Suppressor macrophage (primary cell): ENCODE measurements at regions not wholly inside any gene's neighbourhood (a gene's known extent, or its start where the extent isn't known, plus 50 kb on each side); places are given as distances from the start of the nearest gene placed in this dataset.

Experiments used
- DNase-seq, 4 experiments: peaks; one replicate each; pipeline ENCODE4 v3.0.0-alpha.2; 2020 to 2022

DNA sequence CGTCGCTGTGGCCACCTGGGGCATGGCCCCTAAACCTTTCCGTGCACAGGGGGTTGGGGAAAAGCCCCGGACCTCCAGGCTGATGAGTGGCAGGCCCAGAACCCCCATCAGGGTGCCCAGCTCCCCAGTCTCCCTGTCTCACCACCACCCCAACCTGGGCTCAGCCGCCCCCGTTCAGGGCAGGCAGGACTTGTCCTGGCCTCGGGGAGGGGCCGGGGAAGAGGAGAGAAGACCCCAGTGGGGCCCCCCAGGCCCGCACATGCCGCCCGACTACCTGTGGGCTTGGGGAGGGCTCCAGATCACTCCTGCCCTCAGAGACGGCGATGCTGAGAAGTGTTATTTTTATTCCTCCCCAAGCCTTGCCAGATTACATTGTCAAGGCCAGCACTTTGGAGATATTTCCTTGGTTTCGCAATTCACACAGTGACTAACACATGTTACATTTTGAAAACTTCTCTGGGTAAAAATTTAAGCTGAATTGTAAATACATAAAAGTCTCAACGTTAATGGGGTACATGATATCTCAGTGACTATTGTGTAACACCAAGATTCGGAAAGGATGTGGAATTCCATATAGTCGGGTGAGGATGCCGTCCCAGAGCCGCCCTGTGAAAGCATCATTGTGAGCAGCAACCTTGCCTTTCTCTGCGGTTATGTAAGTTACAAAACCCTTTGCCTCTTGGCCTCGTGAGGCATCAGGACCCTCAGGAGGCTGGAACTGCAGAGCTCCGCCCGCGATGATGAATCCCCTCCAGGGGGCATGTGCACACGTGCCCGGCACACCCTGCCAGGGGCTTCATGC is 85.6 kb upstream of the DIO3 start:
- peak in 3 of 4 experiments; percentile 7 to 55 (median 37) for DNase-seq

DNA sequence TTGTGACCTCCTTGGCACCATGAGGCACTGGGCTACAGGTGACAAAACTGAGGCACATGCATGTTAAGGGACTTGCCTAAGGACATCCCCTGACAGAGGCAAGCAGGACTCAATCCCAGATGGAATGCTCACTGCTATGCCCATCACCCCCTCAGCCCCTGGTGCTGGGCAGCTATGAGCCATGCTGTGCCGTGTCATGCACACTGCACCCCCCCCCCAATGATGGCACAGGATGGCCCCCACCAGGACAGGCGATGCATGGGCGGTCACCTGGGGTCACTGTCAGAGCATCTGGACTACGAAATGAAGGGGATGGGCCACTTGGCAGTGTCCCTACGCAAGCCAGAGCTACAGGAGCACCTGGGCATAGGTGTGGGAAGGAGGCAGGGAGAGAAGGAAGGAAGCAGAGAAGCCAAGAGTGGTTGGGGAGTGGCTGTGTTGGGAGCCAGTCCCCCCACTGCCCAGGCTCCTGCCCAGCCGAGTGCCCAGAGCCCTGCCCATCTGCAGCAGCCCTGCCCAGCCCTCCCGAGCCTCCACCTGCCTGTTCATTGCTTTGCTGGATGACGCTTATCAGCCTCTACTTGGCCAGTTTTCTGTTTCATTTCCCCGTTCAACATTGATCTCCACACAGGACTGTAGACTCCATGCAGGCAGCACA is 84.9 kb upstream of the DIO3 start:
- DNase-seq: no peak

DNA sequence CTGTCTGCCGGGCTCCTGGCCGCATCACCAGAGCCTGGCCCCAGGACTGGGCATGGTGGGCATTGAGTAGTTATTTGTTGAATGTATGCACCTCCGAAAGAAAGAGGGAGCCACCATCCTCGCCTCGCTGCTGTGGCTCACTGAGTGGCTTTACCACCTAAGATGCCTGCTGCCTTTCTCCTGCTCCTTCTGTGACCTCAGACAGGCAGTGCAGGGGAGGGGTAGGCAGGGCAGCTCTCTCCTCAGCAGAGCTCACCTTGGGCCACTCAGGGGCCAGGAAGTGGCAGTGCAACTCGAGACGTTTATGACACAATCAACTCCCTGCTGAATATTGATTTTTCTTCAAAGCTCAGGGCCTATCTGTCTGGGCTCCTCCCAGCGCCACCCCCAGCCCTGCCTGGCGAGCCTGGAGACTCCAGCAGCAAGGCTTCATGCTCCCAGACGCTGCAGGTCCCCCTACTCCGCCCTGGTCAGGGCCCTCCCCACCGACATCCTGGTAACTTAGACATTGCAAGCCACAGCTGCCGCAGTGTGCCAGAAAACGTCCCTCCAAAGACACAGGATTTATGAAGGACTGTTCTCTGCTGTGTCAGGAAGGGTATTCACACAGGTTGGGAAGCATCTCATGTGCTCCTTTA is 84.3 kb upstream of the DIO3 start:
- DNase-seq: no peak

DNA sequence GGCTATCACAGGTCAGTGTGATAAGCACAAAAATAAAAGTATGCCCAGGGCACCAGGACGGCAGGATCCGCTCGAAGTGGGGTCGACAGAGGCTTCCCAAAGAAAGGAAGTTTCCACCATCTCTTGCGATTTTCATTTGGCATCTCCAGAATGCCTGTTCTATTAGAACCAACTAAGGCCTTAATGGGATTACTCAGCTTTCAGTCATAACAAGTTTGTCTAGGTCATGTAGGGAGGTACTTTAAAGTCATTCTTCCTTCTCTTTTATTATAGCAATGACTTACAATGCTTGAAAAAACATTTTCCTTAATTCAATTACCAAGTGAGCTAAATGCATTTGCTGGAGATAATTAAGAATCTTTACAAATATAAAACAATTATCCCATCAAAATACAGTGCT is 83.6 kb upstream of the DIO3 start:
- DNase-seq: no peak

DNA sequence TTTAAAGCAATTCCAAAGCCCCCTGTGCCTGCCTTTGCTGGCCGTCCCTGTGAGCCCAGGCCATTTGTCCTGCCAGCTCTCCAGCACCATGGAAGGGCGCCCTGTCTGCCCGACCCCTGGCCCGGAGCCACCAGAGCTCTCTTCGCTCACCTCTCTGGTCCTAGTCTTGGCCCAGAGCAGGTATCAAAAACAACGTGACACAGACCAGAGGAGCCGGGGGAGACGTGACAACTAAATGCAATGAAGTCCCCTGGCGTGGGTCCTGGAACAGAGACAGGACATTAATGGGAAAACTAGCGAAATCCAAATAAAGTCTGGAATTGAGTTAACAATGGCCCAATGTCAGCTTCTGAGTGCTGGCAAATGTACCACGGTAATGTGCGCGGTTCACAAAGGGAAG is 83.2 kb upstream of the DIO3 start:
- DNase-seq: no peak

DNA sequence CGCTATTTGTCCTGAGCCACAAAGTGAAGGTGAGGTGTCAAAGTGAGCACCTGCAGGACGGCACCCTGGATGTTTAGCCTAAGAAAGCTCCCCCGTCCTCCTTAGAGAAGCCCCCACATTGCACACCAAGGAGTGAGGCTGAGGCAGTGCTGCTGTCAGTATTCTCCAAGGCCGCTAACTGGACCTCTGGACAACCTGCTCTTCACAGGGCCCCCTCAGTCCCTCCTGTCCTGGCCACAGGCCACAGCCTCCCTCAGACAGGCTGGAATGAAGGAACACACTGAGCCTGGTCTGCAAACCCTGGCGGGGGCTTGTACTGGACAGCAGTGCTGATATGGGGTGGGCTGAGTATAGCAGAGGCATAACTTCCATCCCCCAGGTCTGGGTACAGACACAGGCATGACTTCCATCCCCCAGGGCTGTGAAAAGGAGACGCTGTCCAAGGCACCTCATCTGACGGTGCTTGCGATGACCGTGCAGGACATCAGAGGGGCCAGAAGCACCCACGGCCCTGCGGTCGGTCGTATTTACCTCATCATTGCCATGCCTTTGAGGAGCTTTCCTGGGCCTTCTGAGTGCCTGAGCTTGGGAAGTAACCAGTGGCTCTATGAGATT is 82.4 kb upstream of the DIO3 start:
- no peak for DNase-seq

DNA sequence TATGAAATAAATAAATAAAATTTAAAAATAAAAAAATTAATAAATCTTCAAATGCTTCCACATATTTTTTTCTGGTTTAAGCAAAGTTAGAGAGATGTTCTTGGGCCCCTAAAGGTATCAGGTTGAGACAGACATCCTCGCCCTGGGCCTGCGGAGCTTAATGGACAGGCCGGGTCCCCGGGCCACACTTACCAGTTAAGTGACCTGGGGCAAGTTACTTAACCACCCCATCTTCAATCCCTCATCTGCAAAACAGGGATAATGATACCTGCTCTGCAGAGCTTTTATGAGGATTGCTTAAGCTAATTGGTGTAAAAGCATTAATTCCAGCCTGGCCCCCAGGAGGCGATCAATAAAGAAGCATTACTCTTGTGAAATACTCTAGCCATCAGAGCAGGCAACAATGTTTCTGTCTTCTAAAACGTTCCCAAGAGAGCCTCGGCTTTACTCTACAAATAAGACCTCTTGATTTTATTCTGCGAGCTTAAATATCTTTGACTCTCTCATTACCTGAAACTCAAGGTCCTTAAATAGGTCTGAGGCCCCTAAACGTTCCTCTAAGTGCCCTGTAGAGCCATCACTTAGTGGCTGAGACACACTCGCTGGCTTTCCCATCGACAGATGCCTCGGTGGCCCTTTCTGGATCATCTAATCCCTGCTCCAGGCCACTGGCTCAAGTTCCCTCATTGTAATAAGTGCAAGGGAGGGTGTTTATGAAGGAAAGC is 81.1 kb upstream of the DIO3 start:
- DNase-seq: no peak

DNA sequence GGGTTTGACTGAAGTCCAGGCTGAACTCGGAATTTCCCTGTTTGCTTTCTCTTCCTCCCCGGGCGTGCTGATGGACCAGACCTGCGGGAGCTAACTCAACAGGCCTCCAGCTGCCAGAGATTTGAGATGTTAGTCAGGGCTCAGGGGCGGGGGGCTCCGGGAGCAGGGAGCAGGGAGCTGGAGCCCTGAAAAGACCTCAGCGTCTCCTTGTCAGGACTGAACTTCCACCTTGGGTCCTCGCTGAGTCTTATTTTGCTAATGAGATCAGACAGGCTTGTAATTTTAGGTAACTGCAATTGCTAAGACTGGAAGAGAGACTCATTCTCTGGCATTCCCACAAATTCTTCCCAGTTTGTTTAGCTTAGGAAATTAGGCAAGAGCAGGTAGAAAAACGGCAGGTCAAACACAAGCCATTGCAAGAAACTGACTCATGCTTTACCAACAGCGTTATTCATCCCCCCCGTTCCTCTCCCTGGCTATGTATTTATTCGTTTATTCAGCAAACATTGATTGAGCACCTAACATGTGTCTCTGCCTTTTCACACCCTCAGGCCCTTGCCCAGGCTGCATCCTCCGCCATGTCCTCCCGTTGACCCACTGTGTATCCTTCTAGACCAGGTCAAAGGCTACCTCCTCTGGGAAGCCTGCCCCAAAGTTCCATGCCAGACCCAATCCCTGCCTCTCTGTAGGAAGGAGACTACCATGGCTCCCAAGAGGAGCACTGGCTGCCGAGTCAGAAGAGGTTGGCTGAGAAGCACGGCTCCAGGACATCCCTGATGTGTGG is 80.4 kb upstream of the DIO3 start:
- DNase-seq: no peak

DNA sequence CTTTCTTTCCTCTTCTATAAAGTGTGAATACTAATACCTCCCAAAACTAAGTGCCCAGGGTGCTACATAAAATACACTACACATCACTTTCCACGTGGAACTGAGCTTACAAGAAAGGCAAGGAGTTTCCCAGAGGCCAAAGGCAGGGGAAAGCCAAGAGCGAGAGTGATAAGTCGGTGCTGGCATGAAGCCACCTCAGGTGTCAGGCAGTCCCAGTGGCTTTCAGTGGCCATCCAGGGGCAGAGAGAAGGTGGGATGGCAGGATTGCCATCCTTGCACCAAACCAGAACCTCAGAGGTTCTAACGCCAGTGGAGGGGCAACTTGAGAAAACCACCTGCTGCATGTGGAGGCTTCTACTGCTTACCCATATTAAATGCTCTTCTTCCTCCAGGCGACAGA is 79.7 kb upstream of the DIO3 start:
- no peak for DNase-seq

DNA sequence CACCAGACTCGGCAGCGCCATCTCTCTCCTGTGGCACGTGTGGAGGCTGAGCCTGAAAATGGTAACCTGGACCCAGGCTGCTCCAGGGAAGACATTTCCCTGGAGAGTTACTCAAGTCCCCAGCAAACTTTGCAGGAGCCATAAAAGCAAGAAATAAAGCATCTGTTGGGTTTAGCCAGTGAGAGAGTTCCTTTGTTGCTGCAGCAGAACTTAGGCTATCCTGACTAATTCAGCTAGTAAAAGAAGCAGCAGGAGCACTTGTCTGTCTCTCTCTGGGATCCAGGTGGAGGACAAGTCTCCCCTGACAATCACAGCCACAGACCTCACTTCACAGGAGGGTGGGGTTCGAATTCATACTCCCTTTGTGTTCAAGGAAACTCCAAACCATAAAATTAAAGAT is 79.2 kb upstream of the DIO3 start:
- DNase-seq: no peak

DNA sequence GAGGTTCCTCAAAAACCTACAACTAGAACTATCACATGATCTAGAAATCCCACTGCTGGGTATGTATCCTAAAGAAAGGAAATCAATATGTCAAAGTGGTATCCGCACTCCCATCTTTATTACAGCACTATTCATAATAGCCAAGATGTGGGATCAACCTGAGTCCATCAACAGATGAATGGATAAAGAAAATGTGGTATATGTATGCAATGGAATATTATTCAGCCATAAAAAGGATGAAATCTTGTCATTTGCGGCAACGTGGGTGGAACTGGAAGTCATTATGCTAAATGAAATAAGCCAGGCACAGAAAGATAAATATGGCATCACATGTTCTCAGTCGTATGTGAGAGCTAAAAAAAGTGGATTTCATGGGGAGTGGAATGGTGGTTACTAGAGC is 77.5 kb upstream of the DIO3 start:
- DNase-seq: no peak

DNA sequence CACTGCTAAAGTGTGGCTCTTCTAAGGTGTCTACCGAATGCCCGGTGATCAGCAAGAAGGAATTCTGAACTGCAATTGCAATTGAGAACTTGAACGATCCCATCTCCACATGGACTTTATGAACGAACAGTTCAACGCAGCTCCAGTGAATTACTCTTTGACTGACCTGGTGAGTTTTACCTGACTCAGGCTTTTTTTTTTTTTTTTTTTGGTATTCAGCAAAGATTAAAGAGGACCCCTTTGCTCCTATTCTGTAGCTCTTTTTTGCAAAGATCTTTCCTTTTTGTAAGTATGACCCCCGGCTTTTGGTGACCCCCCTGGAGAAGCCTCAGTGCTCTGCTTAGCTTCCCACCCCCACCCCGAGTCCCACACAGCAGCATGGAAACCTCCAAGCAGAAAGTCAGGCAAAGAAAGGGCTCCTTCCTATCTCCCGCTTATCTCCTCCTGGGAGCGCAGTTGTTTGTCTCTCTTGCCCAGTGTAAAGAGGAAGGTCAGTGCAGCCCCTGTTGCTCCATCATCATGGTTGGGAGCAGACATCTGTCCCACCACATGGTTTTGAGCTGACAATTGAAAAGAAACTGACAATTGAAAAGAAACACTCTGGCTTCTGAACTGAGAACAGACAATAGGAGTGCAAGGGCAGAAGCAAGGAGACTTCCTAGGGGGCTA is 72.1 kb upstream of the DIO3 start:
- DNase-seq: no peak

DNA sequence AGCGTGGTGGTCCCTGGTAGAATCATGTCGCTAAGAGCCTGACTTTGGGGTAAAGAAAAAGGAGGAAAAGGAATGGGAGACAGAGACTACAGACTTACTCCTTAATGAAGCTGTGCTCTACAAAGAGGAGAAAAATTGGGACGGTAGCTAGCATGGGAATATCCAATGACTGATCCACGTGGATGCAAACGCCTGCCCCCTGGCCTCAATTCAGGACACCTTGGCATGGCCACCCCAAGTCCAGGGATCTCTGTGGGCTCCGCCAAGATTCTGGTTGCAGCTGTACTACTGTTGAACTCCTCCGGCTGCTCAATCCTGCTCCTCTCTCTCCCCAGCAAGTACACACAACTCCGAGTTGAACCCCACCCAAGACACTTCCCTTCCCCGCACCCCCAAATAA is 70.5 kb upstream of the DIO3 start:
- no peak for DNase-seq

DNA sequence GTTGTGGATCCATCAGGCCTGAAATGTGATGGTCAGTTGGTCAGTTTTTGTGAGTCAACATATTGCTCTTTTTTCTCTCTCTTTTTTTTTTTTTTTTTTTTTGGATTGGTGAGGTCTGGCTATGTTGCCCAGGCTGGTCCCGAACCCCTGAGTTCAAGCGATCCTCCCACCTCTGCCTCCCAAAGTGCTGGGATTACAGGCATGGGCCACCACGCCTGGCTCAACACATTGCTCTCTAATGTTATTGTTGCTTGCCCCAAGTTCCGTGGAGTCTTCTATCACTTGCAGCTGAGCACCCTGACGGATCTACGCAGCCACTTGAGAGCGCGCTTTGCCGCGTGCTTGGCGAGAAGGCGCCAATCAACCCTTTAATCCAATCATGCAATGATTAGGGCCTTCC is 69.5 kb upstream of the DIO3 start:
- no peak for DNase-seq

DNA sequence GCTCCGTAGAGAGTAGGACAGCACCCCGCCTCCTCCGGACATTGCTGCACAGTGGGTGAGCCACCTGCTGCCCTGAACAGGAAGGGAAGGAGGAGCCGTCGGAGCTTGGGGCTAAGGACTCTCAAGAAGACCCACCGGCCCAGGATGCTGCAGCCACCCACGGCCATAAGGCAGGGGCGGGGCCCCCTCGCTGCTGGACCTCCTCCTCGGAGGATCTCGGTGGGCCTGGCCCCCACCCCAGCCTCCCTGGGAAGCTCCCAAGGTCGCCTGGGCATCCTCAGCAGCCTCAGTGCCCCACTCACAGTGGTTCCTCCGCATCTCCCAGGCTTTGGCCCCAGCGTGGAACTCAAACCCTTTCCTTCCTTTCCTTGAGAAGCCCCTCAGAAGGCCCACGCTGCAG is 68.6 kb upstream of the DIO3 start:
- no peak for DNase-seq

DNA sequence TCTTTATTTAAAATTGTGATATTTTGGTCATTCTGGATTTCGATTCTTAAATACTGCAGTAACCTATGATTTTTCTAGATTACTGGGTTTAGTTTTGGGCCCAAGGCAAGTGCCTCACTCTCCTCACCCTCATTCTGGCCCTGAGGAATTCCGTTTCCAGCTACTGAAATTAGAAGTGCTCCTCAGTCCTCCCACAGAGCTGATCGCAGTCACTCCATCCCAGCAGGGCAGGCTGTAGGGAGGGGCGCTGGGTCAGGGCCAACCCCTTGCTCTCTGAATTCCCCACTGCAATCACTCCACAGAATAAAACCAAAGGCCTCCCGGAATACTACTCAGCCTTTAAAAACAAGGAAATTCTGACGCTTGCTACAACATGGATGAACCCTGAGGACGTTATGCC is 66.5 kb upstream of the DIO3 start:
- DNase-seq: no peak

DNA sequence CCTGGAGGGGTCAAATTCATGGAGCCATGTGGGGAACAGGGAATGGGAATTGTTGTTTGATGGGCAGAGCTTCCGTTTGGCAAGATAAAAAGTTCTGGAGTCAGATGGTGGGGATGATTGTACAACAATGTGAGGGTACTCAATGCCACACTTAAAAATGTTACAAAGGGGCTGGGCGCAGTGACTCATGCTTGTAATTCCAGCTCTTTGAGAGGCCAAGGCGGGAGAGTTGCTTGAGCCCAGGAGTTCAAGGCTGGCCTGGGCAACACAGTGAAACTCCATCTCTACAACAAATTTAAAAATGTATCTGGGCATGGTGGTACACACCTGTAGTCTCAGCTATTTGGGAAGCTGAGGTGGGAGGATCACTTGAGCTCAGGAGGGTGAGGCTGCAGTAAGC is 66.0 kb upstream of the DIO3 start:
- no peak for DNase-seq

DNA sequence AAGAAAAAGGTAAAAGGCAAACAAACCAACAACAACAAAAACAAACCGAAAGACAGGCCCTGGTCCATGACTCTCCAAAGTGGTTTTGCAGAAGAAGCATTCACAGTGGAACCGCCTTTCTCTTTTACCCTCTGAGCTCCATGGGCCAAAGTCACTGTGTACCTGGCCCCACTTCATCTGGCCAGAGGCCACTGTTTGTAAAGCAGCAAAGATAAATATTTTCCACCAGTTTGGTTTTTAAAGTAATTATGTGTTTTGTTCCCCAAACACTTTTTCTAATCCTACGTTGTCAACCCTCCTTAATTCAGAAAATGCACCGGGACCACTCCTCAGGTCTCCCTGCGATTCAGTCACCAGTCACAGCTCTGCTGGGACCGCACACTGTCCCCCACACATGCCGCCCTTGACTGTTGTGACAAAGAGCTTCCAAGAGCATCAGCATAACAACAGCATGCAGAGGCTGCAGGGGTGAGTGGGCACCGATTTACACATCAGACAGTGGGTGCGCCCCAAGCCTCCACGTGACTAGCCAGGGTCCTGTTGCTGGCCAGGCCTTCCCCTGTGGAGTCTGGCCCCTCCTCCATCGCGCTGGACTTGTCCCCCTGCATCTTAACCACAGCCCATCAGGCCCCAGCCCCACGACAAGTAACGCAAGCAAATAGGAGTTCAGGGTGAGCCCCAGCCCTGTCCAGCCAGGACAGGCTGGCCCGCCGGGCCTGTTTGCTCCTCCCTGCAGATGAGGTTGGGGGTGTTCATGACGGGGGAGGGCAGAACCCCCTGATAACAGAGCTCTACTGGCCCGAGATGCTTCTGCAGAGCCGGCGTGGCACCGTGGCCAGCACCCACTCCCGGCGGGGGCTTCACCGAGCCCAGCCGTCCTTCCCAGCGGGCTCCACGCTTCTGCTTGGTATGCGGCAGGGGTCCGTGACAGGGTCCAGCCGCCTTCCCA is 65.2 kb upstream of the DIO3 start:
- no peak for DNase-seq

DNA sequence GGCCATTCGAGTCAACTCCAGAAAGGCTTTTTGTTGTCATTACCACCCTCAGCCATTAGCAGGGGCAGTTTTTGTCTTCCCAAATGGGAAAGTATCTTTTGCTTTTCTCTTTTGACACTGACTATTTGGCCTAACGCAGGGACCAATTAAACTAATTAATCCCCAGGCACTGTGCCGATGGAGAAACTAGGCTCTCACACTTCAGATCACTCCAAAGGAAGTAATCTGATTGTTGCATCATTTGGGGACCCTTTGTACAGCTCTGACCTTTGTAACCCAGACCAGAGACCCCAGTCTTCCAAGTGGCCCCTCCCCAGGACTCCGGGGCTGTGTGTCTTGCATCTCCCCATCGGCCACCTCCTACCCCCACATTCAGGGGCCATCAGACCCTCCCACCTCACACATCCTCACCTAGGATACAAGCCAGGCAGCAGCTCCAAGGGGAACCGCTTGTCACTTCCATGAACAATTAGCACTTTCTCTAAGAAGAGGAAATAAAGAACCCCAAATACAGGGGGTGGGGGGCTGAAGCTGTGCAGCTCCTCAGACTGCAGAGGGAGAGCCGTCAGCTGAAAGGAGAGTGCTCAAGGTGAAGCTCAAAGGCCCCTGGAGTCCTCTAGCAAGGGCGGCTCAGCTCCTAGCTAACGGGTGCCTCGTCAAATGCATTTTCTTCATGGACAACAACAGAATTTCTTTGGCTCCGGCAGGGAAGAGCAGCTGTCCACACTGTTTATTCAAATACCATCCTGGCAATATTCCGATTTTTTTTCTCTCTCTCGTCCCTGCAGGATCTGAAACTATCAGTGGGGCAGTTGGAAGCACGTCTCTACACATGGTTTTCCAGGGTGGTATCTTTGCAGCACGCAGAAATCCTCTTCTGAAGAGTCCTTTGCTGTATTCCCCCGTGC is 64.3 kb upstream of the DIO3 start:
- DNase-seq: no peak
